GM10266 (cell line): ENCODE measurements at regions not wholly inside any gene's neighbourhood (a gene's known extent, or its start where the extent isn't known, plus 50 kb on each side); places are given as distances from the start of the nearest gene placed in this dataset.

Source experiments
- DNase-seq: peaks from one replicate; pipeline ENCODE4 v3.0.0; 2012; ENCODE audit errors: extremely low spot score
- TF ChIP-seq, protein P1 (sequence below): IDR thresholded peaks from 2 replicates; pipeline ENCODE4 v1.5.1; 2012; ENCODE audit warnings: mild to moderate bottlenecking, low read depth; ENCODE audit not compliant: control insufficient read depth, insufficient read depth; ENCODE audit errors: missing control alignments

DNA sequence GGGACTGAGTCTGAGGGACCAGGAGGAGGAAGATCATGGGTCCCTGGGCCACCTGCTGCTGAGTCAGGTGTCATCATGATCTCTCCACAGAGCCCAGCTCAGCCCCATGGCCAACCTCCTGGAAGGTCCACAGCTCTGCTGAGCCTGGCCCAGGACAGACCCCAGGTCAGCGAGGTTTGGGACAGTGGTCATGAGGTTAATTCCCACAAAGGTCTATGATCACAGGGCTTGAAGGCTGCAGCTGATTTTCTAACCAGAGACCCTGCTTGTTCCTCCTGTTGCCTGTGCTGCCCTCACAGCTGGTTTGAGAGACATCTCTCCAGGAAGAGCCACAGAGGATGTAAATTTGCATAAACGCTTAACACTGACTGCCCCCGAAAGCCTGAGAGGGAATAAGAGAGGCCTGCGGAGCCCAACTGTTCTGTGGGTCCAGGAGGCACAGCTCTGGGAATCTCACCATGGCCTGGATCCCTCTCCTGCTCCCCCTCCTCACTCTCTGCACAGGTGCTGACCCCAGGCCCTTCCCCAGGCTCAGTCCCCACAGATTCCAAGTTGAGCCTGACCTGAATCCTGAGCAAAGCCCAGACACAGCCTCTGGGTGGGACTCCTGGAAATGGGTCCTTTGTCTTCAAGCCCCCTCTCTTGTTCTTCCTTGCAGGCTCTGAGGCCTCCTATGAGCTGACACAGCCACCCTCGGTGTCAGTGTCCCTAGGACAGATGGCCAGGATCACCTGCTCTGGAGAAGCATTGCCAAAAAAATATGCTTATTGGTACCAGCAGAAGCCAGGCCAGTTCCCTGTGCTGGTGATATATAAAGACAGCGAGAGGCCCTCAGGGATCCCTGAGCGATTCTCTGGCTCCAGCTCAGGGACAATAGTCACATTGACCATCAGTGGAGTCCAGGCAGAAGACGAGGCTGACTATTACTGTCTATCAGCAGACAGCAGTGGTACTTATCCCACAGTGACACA, 102.8 kb downstream of the GGTLC2 start:
- TF ChIP-seq, protein P1, sequence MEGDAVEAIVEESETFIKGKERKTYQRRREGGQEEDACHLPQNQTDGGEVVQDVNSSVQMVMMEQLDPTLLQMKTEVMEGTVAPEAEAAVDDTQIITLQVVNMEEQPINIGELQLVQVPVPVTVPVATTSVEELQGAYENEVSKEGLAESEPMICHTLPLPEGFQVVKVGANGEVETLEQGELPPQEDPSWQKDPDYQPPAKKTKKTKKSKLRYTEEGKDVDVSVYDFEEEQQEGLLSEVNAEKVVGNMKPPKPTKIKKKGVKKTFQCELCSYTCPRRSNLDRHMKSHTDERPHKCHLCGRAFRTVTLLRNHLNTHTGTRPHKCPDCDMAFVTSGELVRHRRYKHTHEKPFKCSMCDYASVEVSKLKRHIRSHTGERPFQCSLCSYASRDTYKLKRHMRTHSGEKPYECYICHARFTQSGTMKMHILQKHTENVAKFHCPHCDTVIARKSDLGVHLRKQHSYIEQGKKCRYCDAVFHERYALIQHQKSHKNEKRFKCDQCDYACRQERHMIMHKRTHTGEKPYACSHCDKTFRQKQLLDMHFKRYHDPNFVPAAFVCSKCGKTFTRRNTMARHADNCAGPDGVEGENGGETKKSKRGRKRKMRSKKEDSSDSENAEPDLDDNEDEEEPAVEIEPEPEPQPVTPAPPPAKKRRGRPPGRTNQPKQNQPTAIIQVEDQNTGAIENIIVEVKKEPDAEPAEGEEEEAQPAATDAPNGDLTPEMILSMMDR, result no peak
- peak; percentile 21 for DNase-seq

DNA sequence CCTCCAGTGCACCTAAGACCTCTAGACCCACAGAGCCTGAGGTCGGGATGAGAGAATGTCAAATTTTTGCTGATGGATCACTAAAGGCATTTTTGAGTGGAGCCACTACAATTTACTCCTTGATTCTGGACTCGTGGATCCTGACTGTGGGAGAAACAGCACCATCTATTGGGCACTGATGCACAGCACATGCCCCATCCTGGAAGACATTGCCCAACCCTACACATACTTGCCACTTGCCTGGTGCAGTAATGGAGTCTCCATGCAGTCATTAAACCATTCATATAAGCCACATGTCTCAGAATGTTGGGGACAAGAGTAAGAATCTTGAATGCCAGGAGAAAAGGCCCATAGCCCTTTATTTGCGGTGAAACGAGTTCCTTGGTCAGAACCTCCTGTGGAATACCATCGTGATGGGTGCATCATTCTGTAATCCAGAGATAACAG, 103.9 kb downstream of the GGTLC2 start:
- TF ChIP-seq, protein P1, result peak; percentile 71
- DNase-seq, result peak; percentile 19

DNA sequence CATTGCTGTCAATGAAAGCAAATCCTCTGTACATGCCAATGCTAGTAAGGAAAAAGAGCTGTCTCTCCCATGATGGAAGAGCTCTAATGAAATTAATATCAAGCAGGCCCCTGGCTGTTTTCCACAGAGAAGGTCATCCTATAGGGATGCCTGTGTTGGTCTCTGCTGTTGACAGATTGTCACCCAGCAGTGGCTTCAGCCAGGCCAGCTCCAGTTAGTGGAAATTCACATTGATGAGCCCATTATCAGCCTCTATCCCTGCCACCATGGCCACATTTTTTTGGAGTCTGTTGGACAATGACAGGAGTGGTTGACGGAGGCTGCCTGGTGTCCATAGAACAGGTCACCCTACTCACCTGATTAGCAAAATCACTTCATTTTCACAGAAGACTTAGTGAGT, 104.3 kb downstream of the GGTLC2 start:
- no peak for DNase-seq
- TF ChIP-seq, protein P1, result no peak

DNA sequence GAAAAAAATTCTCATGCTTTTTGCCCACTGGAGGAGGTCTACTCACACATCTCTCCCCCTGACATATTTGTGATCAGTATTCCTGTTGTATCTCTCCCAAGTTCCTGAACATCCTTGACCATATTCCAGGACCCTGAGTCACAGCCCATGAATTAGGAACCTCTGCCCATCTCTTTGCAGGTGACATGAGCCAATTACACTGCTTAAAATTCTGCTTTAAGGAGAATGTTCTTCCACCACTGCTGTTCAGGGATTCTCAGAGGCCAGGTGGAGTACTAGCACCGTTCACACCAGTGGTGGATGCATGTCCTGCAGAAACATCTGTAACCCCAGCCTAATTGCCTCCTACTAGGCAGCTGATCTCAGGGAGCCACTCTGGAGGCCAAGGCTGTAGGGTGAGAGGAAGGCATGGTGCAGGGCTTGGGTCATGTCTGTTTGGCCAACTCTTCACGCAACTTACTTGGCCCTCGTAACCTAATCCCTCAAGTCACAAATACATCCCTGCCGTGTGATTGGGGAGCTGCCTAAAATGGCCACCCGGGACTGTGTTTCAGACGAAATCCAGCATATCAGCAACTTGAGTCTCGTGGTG, 104.8 kb downstream of the GGTLC2 start:
- TF ChIP-seq, protein P1, result no peak
- no peak for DNase-seq

DNA sequence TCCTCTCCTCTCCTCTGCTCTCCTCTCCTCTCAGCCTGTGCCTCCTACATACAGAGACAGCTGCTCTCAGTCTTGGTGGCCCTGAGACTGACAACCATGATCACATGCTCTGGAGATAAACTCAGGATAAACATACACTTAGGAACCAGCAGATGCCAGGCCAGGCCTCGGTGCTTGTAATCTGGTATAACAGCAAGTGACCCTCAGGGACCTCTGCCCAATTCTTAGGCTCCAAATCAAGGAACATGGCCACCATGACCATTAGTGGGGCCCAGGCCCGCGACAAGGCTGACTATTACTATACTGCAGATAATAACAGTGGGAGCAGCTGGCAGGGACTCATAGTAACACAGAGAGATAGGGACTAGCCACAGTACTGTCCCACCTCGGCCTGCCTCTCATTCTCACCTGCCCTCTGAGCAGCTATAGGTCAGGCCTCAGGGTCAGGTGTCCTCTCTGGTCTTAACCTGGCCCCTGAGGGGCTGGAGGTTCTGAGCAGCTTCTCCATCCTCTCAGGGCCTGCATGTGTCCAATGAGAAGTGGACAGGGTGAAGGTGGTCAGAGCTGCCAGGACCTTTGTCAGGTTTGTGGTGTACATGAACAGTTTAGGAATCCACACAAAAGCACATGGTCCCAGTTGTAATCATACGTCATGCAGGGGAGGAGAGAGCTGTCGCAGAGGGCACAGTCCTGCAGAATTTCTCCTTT, 106.1 kb downstream of the GGTLC2 start:
- DNase-seq, result no peak
- TF ChIP-seq, protein P1, result no peak

DNA sequence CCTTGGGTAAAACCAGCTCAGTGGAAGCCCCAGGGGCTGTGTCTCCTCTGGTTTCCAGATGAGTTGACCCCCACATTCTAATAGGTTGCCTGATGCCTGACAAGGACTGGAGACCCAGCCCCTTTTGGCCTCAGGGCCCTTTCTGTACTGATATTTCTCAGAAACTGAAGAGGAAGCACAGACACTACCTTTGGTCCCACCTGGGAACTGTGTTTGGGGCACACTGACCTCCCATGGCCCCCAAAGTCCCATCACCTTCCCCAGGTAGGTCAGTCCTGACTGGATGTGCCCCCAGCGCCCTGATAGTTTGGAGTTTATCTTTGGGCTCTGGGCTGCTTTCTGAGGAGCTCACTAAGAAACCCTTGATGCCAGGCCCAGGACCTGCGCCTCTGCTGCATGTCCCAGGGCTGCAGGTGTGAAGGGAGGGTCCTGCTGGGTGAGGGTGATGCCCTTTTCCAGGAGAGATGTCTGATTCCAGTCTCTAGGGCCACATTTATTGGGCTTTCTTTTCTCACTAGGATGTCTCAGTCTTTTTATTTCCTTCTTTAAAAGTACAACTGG, 106.7 kb downstream of the GGTLC2 start:
- TF ChIP-seq, protein P1, result no peak
- no peak for DNase-seq
